GM21447 (cell line): ENCODE measurements at regions not wholly inside any gene's neighbourhood (a gene's known extent, or its start where the extent isn't known, plus 50 kb on each side); places are given as distances from the start of the nearest gene placed in this dataset.
A peak's percentile ranks its signal among the peaks of the same experiment; 100 is the strongest.

ENCODE experiments used
- ATAC-seq: cut with Tn5 transposase; IDR thresholded peaks from one replicate; pipeline ENCODE4 v1.9.1; 2021; ENCODE audit not compliant: unreplicated experiment

GRCh38 chr15:59953392-59953883, 50.7 kb upstream of the FOXB1 start:
- no peak for ATAC-seq

GRCh38 chr15:59952960-59953359, 51.2 kb upstream of the FOXB1 start:
- no peak for ATAC-seq

GRCh38 chr15:59950603-59951388, 53.3 kb upstream of the FOXB1 start:
- ATAC-seq, result no peak

- no peak for ATAC-seq
Observed at GRCh38 chr15:59948924-59949613, 55.0 kb upstream of the FOXB1 start.

- ATAC-seq, result no peak
Observed at GRCh38 chr15:59946084-59946483, 58.0 kb upstream of the FOXB1 start.

GRCh38 chr15:59945036-59945435, 59.1 kb upstream of the FOXB1 start:
- ATAC-seq, result no peak

GRCh38 chr15:59941612-59942011, 62.5 kb upstream of the FOXB1 start:
- ATAC-seq, result no peak

- no peak for ATAC-seq
Observed at GRCh38 chr15:59940928-59941327, 63.2 kb upstream of the FOXB1 start.

- no peak for ATAC-seq
Observed at GRCh38 chr15:59940456-59940855, 63.7 kb upstream of the FOXB1 start.

- no peak for ATAC-seq
Observed at GRCh38 chr15:59936741-59937140, 67.4 kb upstream of the FOXB1 start.

GRCh38 chr15:59933607-59934006, 70.5 kb upstream of the FOXB1 start:
- ATAC-seq, result no peak

GRCh38 chr15:59931646-59932261, 72.4 kb upstream of the FOXB1 start:
- ATAC-seq, result no peak

GRCh38 chr15:59924812-59925522, 79.1 kb upstream of the FOXB1 start:
- no peak for ATAC-seq

GRCh38 chr15:59924096-59924495, 80.0 kb upstream of the FOXB1 start:
- no peak for ATAC-seq

GRCh38 chr15:59923508-59923907, 80.6 kb upstream of the FOXB1 start:
- ATAC-seq, result no peak

- peak; percentile 92 for ATAC-seq
Observed at GRCh38 chr15:59918994-59919951, 84.8 kb upstream of the FOXB1 start.

GRCh38 chr15:59917504-59918157, 86.5 kb upstream of the FOXB1 start:
- ATAC-seq, result peak; percentile 54

GRCh38 chr15:59906046-59906445, 98.1 kb upstream of the FOXB1 start:
- ATAC-seq, result no peak

- ATAC-seq, result no peak
Observed at GRCh38 chr15:59905176-59905575, 98.9 kb upstream of the FOXB1 start.
